K562 (cell line): ENCODE measurements at regions not wholly inside any gene's neighbourhood (a gene's known extent, or its start where the extent isn't known, plus 50 kb on each side); places are given as distances from the start of the nearest gene placed in this dataset.

Experiments used
- BRF1 ChIP-seq: IDR thresholded peaks from 3 replicates; pipeline ENCODE4 v1.6.1; 2011; ENCODE audit warnings: borderline replicate concordance, mild to moderate bottlenecking; ENCODE audit not compliant: insufficient read length; ENCODE audit errors: extremely low read depth
- DACH1 ChIP-seq: fragments of 450-650 bp; IDR thresholded peaks from 2 replicates; pipeline ENCODE4 v1.6.1; 2018; ENCODE audit not compliant: partially characterized antibody
- ETV6 ChIP-seq, 3 experiments: fragments of 150-350 bp in 1 of 3; sonication (generic) in 1 of 3; formaldehyde crosslinking in 1 of 3; IDR thresholded peaks; 2 replicates each; pipeline versions ENCODE4 v1.6.1 to v1.8.0; 2014 to 2022; ENCODE audit warnings: borderline replicate concordance in 2 of 3, low read depth in 2 of 3, antibody characterized with exemption in 1 of 3, low read length in 1 of 3, mild to moderate bottlenecking in 1 of 3, missing genetic modification reagents in 1 of 3
- NFYB ChIP-seq: IDR thresholded peaks from 2 replicates; pipeline ENCODE4 v1.6.1; 2011; ENCODE audit warnings: mild to moderate bottlenecking, moderate library complexity; ENCODE audit not compliant: insufficient read length; ENCODE audit errors: extremely low read depth
- PRDM10 ChIP-seq: fragments of 450-650 bp; IDR thresholded peaks from 2 replicates; pipeline ENCODE4 v1.6.1; 2018; ENCODE audit not compliant: partially characterized antibody
- ZBED1 ChIP-seq: IDR thresholded peaks from 2 replicates; pipeline ENCODE4 v1.6.1; 2014
- ZNF408 ChIP-seq: fragments of 250-450 bp; sonication (Bioruptor Pico); IDR thresholded peaks from 2 replicates; pipeline ENCODE4 v1.4.0; 2020; ENCODE audit warnings: low read depth, mild to moderate bottlenecking, moderate library complexity

GRCh38 chr3:72147600-72147999, 362.7 kb upstream of the PROK2 start (continued):
- TF ChIP-seq ZNF408 (CRISPR knock-in tag), result no peak
- no peak for TF ChIP-seq ETV6 (IDR thresholded peaks at IDR 0.05; ENCODE audit: borderline replicate concordance in 1 of 2, low read depth in 2 of 2, low read length in 1 of 2)
- TF ChIP-seq ETV6 (CRISPR knock-in tag; IDR thresholded peaks at IDR 0.05; ENCODE audit: borderline replicate concordance), result no peak
- TF ChIP-seq BRF1, result no peak
- no peak for TF ChIP-seq NFYB
- TF ChIP-seq DACH1, result no peak
- no peak for TF ChIP-seq PRDM10
- TF ChIP-seq ZBED1, result no peak
